Loucy (cell line): ENCODE measurements at regions not wholly inside any gene's neighbourhood (a gene's known extent, or its start where the extent isn't known, plus 50 kb on each side); places are given as distances from the start of the nearest gene placed in this dataset.

Experiments used
- EZH2phosphoT487 ChIP-seq: fragments of 200-600 bp; IDR thresholded peaks from 2 replicates; pipeline ENCODE4 v1.6.1; 2018; ENCODE audit warnings: antibody characterized with exemption, mild to moderate bottlenecking, moderate library complexity, borderline replicate concordance
- TF ChIP-seq, protein P1 (sequence below): fragments of 200-600 bp; sonication (generic); conservative IDR thresholded peaks from 2 replicates; pipeline ENCODE4 v1.5.1; 2014; ENCODE audit warnings: mild to moderate bottlenecking, antibody characterized with exemption, low read length

GRCh38 chr1:65064981-65065380 lies 83.0 kb upstream of the AK4 start:
- TF ChIP-seq, protein P1, sequence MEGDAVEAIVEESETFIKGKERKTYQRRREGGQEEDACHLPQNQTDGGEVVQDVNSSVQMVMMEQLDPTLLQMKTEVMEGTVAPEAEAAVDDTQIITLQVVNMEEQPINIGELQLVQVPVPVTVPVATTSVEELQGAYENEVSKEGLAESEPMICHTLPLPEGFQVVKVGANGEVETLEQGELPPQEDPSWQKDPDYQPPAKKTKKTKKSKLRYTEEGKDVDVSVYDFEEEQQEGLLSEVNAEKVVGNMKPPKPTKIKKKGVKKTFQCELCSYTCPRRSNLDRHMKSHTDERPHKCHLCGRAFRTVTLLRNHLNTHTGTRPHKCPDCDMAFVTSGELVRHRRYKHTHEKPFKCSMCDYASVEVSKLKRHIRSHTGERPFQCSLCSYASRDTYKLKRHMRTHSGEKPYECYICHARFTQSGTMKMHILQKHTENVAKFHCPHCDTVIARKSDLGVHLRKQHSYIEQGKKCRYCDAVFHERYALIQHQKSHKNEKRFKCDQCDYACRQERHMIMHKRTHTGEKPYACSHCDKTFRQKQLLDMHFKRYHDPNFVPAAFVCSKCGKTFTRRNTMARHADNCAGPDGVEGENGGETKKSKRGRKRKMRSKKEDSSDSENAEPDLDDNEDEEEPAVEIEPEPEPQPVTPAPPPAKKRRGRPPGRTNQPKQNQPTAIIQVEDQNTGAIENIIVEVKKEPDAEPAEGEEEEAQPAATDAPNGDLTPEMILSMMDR = no peak
- TF ChIP-seq EZH2phosphoT487 = no peak
